ENCODE measurements at regions not wholly inside any gene's neighbourhood (a gene's known extent, or its start where the extent isn't known, plus 50 kb on each side); places are given as distances from the start of the nearest gene placed in this dataset.

DNA sequence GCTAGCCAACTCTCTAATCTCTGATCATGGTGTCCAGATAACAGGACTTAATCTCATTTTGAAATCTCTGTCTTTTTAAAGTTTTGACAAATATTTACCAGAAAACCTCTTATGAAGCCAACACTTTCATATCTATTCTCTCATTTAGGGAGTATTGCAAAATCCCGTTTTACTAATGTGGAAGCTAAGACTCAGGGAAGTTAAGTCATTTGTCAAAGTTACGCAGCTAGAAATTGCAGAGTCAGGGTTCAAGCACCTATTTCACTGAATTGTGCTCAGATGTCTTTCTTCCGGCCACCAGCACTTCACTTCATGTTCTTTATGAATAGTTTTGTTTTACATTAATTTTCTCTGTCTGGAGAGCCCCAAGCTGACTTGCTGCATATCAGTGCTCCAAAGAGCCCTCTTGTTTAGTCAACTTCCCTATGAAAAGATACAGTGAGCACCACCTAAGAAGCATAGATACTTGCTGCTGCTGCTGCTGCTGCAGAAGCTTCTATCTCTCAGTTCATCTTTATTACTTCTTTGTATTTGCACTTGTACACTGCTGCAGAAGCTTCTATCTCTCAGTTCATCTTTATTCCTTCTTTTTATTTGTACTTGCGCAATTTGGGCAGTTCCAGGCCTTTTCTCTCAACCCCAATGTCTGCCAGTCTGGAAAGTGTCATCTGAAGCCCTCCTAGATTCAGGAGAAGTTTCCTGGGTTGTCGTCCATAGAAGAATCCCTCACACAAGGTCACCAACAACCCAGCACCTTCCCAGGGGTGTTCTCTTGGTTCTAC lies 329.7 kb downstream of the MAFB start:
- DNase-seq, result no peak

DNA sequence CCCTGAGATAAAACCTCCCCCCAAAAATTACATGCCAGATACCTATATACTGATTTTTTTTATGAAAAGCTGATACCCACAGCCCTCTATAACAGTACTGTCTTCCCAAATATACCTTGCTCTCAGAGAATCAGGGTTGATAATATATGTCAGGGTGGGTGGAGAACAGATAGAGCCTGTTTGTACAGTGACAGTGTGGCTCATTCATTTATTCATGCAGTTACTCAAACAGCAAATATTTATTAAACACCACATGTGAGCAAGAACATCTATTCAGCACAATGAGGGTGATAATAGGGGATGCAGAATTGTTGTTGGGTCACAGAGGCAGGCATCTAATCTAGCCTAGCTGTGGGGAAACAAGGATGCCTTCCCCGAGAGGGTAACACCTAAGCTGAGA lies 334.2 kb downstream of the MAFB start:
- no peak for DNase-seq

- DNase-seq, result no peak
Observed at GRCh38 chr20:40343390-40343789, 345.6 kb downstream of the MAFB start.

- no peak for DNase-seq
Observed at GRCh38 chr20:40341561-40341960, 347.5 kb downstream of the MAFB start.

DNA sequence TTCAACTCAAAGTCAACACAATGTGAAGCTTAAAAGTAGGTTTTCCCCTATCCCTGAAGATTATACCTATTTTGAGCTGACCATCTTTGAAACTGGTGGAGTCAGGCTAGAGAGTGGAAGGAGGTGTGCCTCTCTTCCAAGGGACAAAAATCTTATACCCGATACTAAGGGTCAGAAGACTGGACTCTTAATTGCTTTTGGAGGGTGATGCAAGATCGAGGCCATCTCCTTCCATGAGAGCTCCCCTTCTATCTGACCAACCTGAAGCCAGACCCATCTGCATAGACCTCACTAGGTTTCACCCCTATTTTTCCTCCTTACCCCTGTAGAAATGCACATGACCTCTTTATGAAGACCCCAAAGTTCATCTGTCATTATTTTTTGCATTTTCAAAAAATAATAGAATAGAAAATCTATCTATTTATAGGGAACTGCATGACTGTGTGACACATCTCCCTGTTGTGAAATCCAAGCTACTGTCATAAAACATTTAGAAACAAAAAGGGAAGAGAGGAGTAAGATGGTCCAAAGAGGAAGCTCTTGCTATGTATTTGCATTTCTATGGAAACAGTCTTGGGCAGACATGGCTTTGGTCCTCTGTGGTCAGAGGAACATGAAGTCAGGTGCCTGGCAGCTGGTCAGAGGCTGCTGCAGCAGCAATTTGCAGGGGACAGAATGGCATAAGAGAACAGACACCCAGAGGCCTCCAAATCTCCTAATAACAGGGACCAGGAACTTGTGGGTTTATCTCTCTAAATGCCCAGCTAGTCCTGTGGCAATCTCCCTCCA lies 349.2 kb downstream of the MAFB start:
- DNase-seq, result no peak

GRCh38 chr20:40336533-40336932 lies 352.5 kb downstream of the MAFB start:
- DNase-seq, result no peak

- DNase-seq, result no peak
Observed at GRCh38 chr20:40335901-40336351, 353.1 kb downstream of the MAFB start.

- DNase-seq, result no peak
Observed at GRCh38 chr20:40335437-40335836, 353.6 kb downstream of the MAFB start.

DNA sequence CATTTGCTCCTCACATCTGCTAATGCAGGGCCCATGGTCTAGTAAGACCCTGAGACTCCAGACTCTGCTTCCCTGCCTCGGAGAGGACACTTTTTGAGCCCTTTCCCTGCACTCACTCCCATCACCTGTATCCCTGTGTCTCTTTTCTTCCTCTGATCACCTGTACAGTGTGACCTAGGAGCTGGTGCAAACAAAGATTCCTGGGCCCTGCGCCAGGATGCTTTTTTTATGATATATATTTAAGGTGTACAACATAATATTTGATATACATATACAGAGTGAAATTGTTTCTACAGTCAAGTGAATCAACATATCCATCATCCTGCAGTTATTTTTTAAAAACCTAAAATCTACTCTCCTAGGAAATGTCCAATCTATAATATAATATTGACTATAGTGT lies 355.4 kb downstream of the MAFB start:
- no peak for DNase-seq

DNA sequence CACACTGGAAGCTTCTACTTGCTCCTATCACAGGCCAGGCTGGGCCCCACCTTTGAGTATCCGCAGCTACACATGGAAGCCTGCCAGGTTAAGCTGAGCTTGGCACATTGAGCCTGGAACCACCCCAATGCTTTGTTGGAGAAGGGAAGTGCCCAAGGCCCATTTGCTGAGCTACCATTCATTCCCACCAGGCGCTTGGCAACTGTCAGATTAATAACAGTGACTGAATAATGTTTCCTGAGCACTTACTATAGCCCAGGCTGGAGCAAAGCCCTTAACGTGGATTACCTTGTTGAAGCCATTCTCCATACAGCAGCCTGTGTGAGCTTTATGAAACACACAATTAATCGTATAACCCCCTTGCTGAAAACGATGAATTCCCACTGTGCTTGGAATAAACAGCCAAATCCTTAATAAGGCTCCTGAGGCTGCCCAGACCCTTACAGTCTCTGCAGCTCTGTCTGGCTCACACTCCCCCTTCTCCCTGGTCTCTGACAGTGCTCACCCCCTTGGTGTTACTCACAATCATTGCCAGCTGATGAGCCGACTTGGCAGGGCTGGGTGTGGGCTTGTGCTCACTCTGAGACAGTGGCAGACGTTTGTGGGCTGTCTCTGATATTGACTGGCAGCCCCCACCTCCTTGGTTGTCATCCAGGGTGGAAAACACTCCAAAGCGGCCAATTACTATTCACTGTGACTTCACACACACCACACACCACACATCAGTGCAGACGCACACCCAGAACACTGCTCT lies 357.1 kb downstream of the MAFB start:
- DNase-seq, result no peak

GRCh38 chr20:40331249-40331648 lies 357.8 kb downstream of the MAFB start:
- no peak for DNase-seq

GRCh38 chr20:40329321-40329720 lies 359.7 kb downstream of the MAFB start:
- DNase-seq, result no peak

GRCh38 chr20:40326784-40327183 lies 362.3 kb downstream of the MAFB start:
- DNase-seq, result no peak

- no peak for DNase-seq
Observed at GRCh38 chr20:40325006-40325568, 363.9 kb downstream of the MAFB start.

DNA sequence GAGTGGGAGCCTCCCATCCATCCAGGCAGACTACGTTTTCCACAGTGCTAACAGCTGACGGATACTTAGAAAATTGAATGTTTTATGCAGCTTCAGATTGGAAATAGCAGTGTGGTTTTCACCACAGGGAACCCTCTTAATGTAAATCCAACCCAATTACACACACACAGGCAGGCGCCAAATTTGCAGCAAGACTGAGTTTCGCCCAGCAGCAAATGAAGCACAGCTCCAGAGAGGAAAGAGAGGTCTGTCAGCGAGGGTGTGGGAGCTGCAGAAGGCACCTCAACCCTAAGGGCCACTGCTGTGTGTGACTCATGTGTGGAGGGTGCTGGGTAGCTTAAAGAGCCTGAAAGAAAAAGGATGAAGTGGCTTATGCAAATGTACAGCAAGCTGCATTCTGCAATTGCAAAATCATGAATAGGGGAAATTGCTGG lies 365.7 kb downstream of the MAFB start:
- no peak for DNase-seq

DNA sequence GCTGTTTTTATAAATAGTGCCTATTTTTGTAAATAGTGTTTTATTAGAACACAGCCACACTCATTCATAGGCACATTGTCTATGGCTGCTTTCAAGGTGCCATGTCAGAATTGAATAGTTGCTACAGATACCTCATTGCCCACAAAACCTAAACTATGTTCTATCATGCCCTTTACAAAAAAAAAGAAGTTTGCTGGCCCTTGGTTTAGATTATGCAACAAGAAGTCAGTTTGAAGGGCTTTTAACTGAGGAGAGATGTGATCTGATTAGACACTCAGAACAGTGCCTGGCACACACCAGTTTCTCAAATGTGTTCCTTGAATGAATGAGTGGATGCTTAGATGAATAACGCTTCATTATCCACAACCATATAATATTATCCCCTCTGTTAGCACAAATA lies 366.1 kb downstream of the MAFB start:
- no peak for DNase-seq

DNA sequence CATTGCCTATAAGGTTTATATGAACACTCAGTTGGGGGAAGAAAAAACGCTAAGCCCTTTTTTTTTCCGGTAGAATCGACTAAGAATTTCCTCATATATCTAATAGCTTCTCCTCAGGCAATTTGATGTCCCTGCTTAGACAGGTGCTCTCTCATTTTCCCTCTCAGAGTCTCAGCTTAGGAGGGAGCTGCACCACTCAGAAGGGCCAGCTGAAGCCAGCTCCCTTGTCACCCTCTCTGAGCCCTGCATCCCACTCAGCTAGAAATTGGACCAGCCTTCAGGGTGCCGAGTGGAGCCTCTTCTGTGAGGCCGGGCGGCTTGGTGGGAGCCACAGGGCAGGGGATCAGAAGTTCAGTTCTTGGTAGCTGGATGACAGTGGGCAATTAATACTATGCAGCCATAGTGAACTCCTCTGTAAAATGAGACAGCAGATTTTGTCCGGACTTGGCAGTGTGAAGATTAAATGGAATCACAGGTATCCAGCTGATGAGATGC lies 368.5 kb downstream of the MAFB start:
- DNase-seq, result no peak

DNA sequence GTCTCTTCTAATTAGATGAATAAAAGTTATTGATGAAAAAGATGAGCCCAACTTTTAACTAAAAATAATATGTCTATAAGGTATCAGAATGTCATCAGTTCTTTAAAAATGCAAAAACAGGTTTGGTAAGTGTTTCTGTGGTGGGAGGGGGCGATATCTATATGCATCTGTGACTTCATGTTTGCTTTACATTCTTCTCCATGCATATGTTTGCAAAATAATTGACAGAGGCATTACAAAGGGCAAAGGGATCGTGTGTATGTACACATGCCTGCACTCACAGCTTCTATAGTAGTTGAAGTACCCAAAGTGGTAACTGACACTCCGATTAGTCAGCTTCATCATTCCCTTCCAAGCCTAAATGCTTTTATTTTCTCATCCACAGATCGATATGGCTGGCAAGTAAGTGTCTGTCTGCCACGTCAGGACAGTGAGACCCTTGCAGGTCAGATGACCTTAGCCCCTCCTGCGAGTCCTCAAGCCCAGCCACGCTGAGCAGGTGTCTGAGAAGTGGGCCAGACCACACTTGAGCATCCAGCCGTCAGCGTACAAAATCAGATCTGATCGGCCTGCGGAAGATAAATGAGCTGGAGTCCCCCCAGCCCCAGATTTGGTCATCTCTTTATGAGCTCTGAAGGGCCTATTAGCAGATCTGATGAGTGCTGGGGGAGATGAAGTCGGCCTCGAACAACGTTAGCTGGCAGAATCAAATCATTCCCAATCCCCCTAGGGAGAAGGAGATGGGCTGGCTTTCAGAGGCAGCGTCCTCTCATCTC lies 369.1 kb downstream of the MAFB start:
- no peak for DNase-seq

DNA sequence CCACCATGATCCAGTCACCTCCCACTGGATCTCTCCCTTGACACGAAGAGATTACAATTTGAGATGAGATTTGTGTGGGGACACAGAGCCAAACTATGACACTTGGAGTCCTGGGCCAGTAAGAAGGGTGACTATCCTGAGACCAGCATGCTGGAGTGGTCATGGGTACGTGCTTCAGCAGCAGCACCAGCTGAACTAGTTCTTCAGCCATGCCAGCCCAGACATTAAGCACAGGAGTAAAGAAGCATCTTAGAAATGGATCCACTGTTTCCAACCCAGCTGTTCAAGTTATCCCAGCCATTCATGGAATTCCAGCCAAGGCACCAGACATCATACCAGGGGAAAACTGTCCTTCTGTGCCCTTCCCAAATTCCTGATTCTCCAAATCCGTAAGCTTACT lies 370.0 kb downstream of the MAFB start:
- DNase-seq, result no peak

- no peak for DNase-seq
Observed at GRCh38 chr20:40317156-40317790, 371.8 kb downstream of the MAFB start.

- no peak for DNase-seq
Observed at GRCh38 chr20:40314278-40314677, 374.8 kb downstream of the MAFB start.

- DNase-seq, result no peak
Observed at GRCh38 chr20:40313730-40314129, 375.3 kb downstream of the MAFB start.

Measured in stimulated activated CD8-positive, alpha-beta memory T cell treated with anti-CD3 and anti-CD28 coated beads, Interleukin-4, amount 100 ng/mL, for 48 hours (primary cell).